ENCODE measurements at regions not wholly inside any gene's neighbourhood (a gene's known extent, or its start where the extent isn't known, plus 50 kb on each side); places are given as distances from the start of the nearest gene placed in this dataset.

GRCh38 chr11:134503100-134503499 lies 91.1 kb upstream of the B3GAT1 start:
- peak in 1 of 4 donors; percentile 72 for DNase-seq
- Histone ChIP-seq H3K9me3 (no peaks in the 10 kb centered on the region), H3K36me3 (no peaks in the 10 kb centered on the region), H3K4me3 (no peak overlapping the region), H3K27me3 (peaks cover 0 to 30% of the 10 kb centered on the region in 2 donors), H3K4me1 (no peaks in the 10 kb centered on the region), H3K27ac (no peak overlapping the region)
- no peak for TF ChIP-seq CTCF (IDR thresholded peaks at IDR 0.05)
- ATAC-seq = no peak
- intact Hi-C loops (cut with DNase I) = no loop called here

DNA sequence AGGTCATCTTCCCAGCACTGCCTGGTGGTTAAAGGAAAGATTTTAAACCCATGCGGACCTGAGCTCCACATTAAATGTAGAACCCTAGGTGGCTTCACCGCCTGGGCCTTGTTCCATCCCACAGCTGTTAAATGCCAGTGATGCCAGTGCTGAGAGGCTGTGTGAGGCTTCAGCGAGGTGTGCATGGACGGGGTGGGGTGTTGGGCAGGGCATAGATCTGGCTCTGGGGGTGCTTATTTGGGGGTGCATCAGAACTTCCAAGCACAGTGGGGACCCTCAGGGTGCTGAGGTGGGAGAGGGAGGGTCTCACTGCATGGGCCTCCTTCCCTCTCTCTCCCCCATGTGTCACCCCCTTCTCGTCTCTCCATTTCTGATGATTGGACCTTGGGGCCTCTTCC lies 90.1 kb upstream of the B3GAT1 start:
- no peak for TF ChIP-seq CTCF (IDR thresholded peaks at IDR 0.05)
- H3K27ac ChIP-seq = no peak overlapping the region
- intact Hi-C loops (cut with DNase I) = no loop called here
- H3K36me3 ChIP-seq = no peaks in the 10 kb centered on the region
- DNase-seq = peak in 1 of 4 donors; percentile 11
- no peak overlapping the region for H3K4me3 ChIP-seq
- no peaks in the 10 kb centered on the region for H3K4me1 ChIP-seq
- no peak for ATAC-seq
- no peaks in the 10 kb centered on the region for H3K9me3 ChIP-seq
- peaks cover 0 to 30% of the 10 kb centered on the region in 2 donors for H3K27me3 ChIP-seq

DNA sequence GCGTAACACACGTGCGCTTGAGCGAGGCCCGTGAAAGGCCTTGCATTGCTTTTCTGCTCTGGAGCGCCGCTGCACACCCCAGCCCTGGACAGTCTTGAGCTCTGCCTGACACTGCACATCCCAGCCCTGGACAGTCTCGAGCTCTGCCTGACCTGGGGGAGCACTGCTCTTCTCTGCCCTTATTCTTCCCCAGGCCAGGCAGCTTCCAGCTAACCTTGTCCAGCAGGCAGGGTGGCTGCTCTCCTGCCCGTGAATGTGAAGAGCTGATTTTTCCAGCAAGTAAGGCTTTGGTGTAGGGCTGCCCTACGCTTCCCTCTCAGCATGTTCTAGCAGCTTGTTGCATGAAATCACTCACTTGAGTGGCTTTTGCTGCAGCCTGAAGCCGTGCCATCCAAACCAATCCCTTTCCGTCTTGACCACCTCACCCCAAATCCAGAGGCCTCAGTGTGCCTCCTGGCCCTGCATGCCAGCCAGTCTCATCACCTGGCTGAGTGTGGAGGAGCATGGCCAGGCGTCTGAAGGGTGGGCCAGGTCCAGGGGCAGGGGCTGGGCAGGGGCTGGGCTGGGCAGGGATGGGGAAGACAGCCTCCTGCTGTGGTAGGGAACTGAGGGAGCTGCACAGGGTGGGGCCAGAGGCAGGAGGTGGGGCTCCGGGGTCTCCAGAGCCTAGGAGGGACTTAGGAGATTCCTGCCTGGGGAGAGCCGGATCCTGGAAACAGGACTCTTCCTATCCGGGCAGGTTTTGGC lies 89.5 kb upstream of the B3GAT1 start:
- no peak overlapping the region for H3K27ac ChIP-seq
- DNase-seq (peak in 1 of 4 donors; percentile 7), ATAC-seq (no peak)
- peaks cover 0 to 30% of the 10 kb centered on the region in 2 donors for H3K27me3 ChIP-seq
- H3K4me1 ChIP-seq = no peaks in the 10 kb centered on the region
- H3K4me3 ChIP-seq = no peak overlapping the region
- H3K36me3 ChIP-seq = no peaks in the 10 kb centered on the region
- H3K9me3 ChIP-seq = peaks cover 0 to 4% of the 10 kb centered on the region in 2 donors
- TF ChIP-seq CTCF (IDR thresholded peaks at IDR 0.05) = no peak
- intact Hi-C loops (cut with DNase I) = no loop called here

DNA sequence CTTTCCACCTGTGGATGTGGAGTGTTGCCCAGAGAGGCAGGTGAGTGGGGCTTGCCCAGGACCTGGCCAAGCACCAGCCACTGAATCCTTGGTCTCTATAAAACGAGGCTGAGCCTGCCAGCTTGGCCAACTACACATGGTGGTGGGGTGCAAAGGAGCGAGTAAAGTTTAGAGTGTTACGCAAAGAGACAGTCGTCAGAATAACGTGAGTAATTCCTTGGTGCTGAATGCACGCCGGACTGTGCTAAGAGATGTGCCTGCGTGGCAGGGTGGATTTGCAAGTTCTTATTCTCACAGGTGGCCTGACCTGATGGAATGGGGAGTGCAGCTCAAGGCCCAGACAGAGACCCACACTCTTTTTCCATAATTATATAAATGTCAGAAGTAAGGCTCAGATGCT lies 88.6 kb upstream of the B3GAT1 start:
- no peak for ATAC-seq
- no peaks in the 10 kb centered on the region for H3K4me1 ChIP-seq
- H3K4me3 ChIP-seq = no peak overlapping the region
- peaks cover 0 to 30% of the 10 kb centered on the region in 2 donors for H3K27me3 ChIP-seq
- intact Hi-C loops (cut with DNase I) = no loop called here
- H3K27ac ChIP-seq = no peak overlapping the region
- peak in 1 of 4 donors; percentile 14 for DNase-seq
- H3K9me3 ChIP-seq = peaks cover 0 to 9% of the 10 kb centered on the region in 2 donors
- H3K36me3 ChIP-seq = no peaks in the 10 kb centered on the region
- TF ChIP-seq CTCF (IDR thresholded peaks at IDR 0.05) = no peak

DNA sequence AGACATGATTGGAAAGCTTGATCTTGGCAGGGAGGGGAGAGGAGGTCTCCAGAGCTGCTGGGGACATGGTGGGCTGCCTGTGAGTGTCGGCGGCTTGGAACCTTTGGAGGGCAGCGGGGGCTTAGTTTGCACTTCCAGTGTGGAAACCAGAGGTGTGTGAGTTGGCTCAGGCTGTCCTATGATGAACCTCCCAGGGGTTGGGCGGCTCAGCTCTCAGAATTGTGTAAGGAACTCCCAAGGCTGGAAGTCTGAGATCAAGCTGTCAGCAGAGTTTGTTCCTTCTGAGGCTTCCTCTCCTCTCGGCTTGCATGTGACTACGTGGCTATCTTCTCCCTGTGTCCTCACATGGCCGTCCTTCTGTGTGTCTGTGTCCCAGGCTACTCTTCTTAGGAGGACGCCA lies 87.9 kb upstream of the B3GAT1 start:
- Histone ChIP-seq H3K27me3 (peaks cover 0 to 30% of the 10 kb centered on the region in 2 donors), H3K4me3 (no peak overlapping the region), H3K36me3 (no peaks in the 10 kb centered on the region), H3K9me3 (peaks cover 0 to 9% of the 10 kb centered on the region in 2 donors), H3K27ac (no peak overlapping the region), H3K4me1 (no peaks in the 10 kb centered on the region)
- intact Hi-C loops (cut with DNase I) = no loop called here
- DNase-seq = peak in 1 of 4 donors; percentile 16
- no peak for ATAC-seq
- TF ChIP-seq CTCF (IDR thresholded peaks at IDR 0.05) = no peak

All from left lung (tissue), 4 donors.